IMR-90 (cell line): ENCODE measurements at regions not wholly inside any gene's neighbourhood (a gene's known extent, or its start where the extent isn't known, plus 50 kb on each side); places are given as distances from the start of the nearest gene placed in this dataset.

Source experiments
- BHLHE40 ChIP-seq: fragments of 150-350 bp; IDR thresholded peaks from 2 replicates; pipeline ENCODE4 v1.6.1; 2016; ENCODE audit warnings: mild to moderate bottlenecking, low read depth, low read length
- CHD1 ChIP-seq: IDR thresholded peaks from 2 replicates; pipeline ENCODE4 v1.6.1; 2012; ENCODE audit warnings: low read depth, low read length, improper control_type of control experiment
- FOS ChIP-seq: fragments of 150-350 bp; IDR thresholded peaks from 2 replicates; pipeline ENCODE4 v1.6.1; 2016; ENCODE audit warnings: low read depth, low read length
- MAFK ChIP-seq: IDR thresholded peaks from 2 replicates; pipeline ENCODE4 v1.6.1; 2012; ENCODE audit warnings: low read depth, low read length, improper control_type of control experiment
- MAZ ChIP-seq: IDR thresholded peaks from 2 replicates; pipeline ENCODE4 v1.6.1; 2012; ENCODE audit warnings: low read depth, mild to moderate bottlenecking, low read length, improper control_type of control experiment, moderate library complexity, borderline replicate concordance
- NFE2L2 ChIP-seq: fragments of 150-350 bp; IDR thresholded peaks from 2 replicates; pipeline ENCODE4 v1.6.1; 2016; ENCODE audit warnings: low read depth, mild to moderate bottlenecking, low read length
- POLR2A ChIP-seq: IDR thresholded peaks from 2 replicates; pipeline ENCODE4 v1.6.1; 2012; ENCODE audit warnings: mild to moderate bottlenecking, low read depth, low read length
- RAD21 ChIP-seq: IDR thresholded peaks from 2 replicates; pipeline ENCODE4 v1.6.1; 2012; ENCODE audit warnings: low read length, improper control_type of control experiment
- RCOR1 ChIP-seq: IDR thresholded peaks from 2 replicates; pipeline ENCODE4 v1.6.1; 2012; ENCODE audit warnings: mild to moderate bottlenecking, low read length, improper control_type of control experiment; ENCODE audit not compliant: insufficient replicate concordance
- RFX5 ChIP-seq: IDR thresholded peaks from 2 replicates; pipeline ENCODE4 v1.8.0; 2012; ENCODE audit warnings: low read depth, mild to moderate bottlenecking, low read length, moderate library complexity
- SMC3 ChIP-seq: fragments of 150-350 bp; IDR thresholded peaks from 2 replicates; pipeline ENCODE4 v1.6.1; 2016; ENCODE audit warnings: low read depth, mild to moderate bottlenecking, antibody characterized with exemption, low read length, moderate library complexity
- TF ChIP-seq, protein P1 (sequence below): conservative IDR thresholded peaks from 2 replicates; pipeline ENCODE4 v1.5.1; 2012; ENCODE audit warnings: mild to moderate bottlenecking, low read depth, low read length, improper control_type of control experiment
- TF ChIP-seq, protein P2 (sequence below): fragments of 150-350 bp; IDR thresholded peaks from 2 replicates; pipeline ENCODE4 v1.6.1; 2017; ENCODE audit warnings: mild to moderate bottlenecking, antibody characterized with exemption, low read length, low read depth
- TF ChIP-seq, protein P3 (sequence below): fragments of 150-350 bp; IDR thresholded peaks from 2 replicates; pipeline ENCODE4 v1.6.1; 2016; ENCODE audit warnings: low read depth, mild to moderate bottlenecking, low read length, moderate library complexity, borderline replicate concordance

DNA sequence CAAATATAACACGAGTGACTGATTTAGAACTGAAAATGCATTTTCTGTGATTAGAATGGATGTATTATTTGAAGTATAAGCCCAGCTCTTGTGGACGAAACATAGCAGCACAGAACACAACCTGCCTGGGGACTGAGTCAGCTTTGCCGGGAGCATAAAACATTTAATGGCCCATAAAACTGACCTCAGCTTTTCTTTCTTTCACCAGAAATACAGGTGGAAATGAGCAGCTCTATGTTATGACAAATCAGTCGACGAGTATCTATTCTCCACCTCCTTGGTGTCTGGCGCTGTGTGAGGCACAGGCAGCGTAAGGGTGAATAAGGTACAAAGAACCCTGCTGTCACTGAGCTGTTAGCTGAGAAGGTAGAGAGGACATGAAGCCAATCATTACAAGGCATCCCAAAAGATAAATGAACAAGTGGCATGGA is 471.6 kb upstream of the AKR1E2 start:
- TF ChIP-seq, protein P1, sequence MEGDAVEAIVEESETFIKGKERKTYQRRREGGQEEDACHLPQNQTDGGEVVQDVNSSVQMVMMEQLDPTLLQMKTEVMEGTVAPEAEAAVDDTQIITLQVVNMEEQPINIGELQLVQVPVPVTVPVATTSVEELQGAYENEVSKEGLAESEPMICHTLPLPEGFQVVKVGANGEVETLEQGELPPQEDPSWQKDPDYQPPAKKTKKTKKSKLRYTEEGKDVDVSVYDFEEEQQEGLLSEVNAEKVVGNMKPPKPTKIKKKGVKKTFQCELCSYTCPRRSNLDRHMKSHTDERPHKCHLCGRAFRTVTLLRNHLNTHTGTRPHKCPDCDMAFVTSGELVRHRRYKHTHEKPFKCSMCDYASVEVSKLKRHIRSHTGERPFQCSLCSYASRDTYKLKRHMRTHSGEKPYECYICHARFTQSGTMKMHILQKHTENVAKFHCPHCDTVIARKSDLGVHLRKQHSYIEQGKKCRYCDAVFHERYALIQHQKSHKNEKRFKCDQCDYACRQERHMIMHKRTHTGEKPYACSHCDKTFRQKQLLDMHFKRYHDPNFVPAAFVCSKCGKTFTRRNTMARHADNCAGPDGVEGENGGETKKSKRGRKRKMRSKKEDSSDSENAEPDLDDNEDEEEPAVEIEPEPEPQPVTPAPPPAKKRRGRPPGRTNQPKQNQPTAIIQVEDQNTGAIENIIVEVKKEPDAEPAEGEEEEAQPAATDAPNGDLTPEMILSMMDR: no peak
- TF ChIP-seq, protein P2, sequence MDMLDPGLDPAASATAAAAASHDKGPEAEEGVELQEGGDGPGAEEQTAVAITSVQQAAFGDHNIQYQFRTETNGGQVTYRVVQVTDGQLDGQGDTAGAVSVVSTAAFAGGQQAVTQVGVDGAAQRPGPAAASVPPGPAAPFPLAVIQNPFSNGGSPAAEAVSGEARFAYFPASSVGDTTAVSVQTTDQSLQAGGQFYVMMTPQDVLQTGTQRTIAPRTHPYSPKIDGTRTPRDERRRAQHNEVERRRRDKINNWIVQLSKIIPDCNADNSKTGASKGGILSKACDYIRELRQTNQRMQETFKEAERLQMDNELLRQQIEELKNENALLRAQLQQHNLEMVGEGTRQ: no peak
- TF ChIP-seq, protein P3, sequence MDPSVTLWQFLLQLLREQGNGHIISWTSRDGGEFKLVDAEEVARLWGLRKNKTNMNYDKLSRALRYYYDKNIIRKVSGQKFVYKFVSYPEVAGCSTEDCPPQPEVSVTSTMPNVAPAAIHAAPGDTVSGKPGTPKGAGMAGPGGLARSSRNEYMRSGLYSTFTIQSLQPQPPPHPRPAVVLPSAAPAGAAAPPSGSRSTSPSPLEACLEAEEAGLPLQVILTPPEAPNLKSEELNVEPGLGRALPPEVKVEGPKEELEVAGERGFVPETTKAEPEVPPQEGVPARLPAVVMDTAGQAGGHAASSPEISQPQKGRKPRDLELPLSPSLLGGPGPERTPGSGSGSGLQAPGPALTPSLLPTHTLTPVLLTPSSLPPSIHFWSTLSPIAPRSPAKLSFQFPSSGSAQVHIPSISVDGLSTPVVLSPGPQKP: no peak
- TF ChIP-seq RAD21: no peak
- no peak for TF ChIP-seq BHLHE40
- no peak for TF ChIP-seq POLR2A
- no peak for TF ChIP-seq MAZ
- TF ChIP-seq RFX5: no peak
- TF ChIP-seq NFE2L2: no peak
- TF ChIP-seq FOS: no peak
- no peak for TF ChIP-seq MAFK
- no peak for TF ChIP-seq RCOR1
- no peak for TF ChIP-seq SMC3
- no peak for TF ChIP-seq CHD1
